ENCODE measurements at regions not wholly inside any gene's neighbourhood (a gene's known extent, or its start where the extent isn't known, plus 50 kb on each side); places are given as distances from the start of the nearest gene placed in this dataset.

GRCh38 chr3:117398141-117398899 is 688.7 kb downstream of the TUSC7 start:
- TF ChIP-seq POLR2A (IDR thresholded peaks at IDR 0.05): no peak
- no peak for TF ChIP-seq CTCF (IDR thresholded peaks at IDR 0.05)
